ENCODE measurements at regions not wholly inside any gene's neighbourhood (a gene's known extent, or its start where the extent isn't known, plus 50 kb on each side); places are given as distances from the start of the nearest gene placed in this dataset.

DNA sequence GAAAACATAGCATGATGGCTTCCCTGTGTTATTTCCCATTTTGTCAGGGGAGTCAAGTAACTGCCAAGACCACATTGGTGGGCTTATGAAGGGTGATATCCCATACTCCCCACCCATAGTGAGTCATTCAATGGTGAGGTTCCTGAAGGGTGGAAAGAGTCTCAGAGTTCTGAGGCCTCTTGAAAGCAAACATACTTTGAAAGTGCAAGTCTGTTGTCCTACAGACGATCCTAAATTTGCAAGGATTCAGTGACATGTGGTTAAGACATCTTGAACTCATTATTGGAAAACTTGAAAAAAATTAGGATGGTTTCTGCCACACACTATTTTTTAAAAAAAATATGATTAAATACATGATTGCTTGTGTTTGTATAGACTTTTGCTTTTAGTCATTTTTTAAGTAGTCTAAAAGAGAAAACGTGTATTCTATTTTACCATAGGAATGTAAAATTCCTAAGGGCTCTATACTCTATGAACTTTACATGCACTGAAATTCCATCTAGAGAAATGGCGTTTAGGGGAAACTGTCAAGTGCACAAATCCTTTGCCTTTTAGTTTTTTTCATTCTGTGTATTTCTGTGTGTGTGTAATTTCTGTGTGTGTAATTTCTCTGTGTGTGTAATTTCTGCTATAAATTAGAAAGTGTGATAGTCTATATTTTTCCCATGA is 225.5 kb upstream of the ADAMTS5 start:
- WGBS (ENCODE audit: insufficient coverage, low coverage, missing lambda C conversion rate), result 2% methylated on average over 3 of the region's 3 CpGs
- Histone ChIP-seq H3K79me2 (ENCODE audit: control insufficient read depth, insufficient read depth, low read length) (no peaks in the 10 kb centered on the region), H3K4me2 (ENCODE audit: insufficient read depth, low read length) (no peak overlapping the region), H3K27me3 (ENCODE audit: control insufficient read depth in 2 of 2, insufficient read depth in 2 of 2, low read length in 2 of 2) (no peaks in the 10 kb centered on the region), H3K9me1 (ENCODE audit: control insufficient read depth, insufficient read depth, low read length) (no peaks in the 10 kb centered on the region), H3K9me3 (replicated peaks; ENCODE audit: control insufficient read depth, insufficient read depth, low read depth, low read length) (peaks cover 2% of the 10 kb centered on the region; the same call in 1 of the 2 replicates), H3K4me3 (no peak overlapping the region), H4K20me1 (replicated peaks; ENCODE audit: control insufficient read depth, insufficient read depth, low read length) (no peaks in the 10 kb centered on the region), H3K9ac (ENCODE audit: insufficient read depth in 1 of 2, low read depth in 2 of 2, low read length in 2 of 2) (no peak overlapping the region), H2AFZ (ENCODE audit: low read depth, low read length) (no peak overlapping the region), H3K36me3 (ENCODE audit: control insufficient read depth, insufficient read depth, low read length) (no peaks in the 10 kb centered on the region), H3K27ac (ENCODE audit: extremely low read depth, low read depth, low read length) (no peak overlapping the region), H3K4me1 (replicated peaks in 1 of 2; ENCODE audit: control insufficient read depth in 2 of 2, insufficient read depth in 2 of 2, low read length in 2 of 2) (no peaks in the 10 kb centered on the region)
- POLR2A ChIA-PET, result no interaction called here
- no TSS peak for BruUV-seq (replicated peaks)
- in situ Hi-C loops (cut with MboI), result no loop called here
- TF ChIP-seq, protein P1, sequence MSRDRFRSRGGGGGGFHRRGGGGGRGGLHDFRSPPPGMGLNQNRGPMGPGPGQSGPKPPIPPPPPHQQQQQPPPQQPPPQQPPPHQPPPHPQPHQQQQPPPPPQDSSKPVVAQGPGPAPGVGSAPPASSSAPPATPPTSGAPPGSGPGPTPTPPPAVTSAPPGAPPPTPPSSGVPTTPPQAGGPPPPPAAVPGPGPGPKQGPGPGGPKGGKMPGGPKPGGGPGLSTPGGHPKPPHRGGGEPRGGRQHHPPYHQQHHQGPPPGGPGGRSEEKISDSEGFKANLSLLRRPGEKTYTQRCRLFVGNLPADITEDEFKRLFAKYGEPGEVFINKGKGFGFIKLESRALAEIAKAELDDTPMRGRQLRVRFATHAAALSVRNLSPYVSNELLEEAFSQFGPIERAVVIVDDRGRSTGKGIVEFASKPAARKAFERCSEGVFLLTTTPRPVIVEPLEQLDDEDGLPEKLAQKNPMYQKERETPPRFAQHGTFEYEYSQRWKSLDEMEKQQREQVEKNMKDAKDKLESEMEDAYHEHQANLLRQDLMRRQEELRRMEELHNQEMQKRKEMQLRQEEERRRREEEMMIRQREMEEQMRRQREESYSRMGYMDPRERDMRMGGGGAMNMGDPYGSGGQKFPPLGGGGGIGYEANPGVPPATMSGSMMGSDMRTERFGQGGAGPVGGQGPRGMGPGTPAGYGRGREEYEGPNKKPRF (IDR thresholded peaks at IDR 0.05; ENCODE audit: low read depth, low read length), result no peak
- TF ChIP-seq, protein P2, sequence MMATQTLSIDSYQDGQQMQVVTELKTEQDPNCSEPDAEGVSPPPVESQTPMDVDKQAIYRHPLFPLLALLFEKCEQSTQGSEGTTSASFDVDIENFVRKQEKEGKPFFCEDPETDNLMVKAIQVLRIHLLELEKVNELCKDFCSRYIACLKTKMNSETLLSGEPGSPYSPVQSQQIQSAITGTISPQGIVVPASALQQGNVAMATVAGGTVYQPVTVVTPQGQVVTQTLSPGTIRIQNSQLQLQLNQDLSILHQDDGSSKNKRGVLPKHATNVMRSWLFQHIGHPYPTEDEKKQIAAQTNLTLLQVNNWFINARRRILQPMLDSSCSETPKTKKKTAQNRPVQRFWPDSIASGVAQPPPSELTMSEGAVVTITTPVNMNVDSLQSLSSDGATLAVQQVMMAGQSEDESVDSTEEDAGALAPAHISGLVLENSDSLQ (IDR thresholded peaks at IDR 0.05), result no peak
- TF ChIP-seq HLTF (IDR thresholded peaks at IDR 0.05) (no peak), ZNF133 (CRISPR knock-in tag; IDR thresholded peaks at IDR 0.05) (no peak), ZKSCAN8 (CRISPR knock-in tag; IDR thresholded peaks at IDR 0.05) (no peak), FOXJ3 (CRISPR knock-in tag; IDR thresholded peaks at IDR 0.05) (no peak)
- TF ChIP-seq, protein P3, sequence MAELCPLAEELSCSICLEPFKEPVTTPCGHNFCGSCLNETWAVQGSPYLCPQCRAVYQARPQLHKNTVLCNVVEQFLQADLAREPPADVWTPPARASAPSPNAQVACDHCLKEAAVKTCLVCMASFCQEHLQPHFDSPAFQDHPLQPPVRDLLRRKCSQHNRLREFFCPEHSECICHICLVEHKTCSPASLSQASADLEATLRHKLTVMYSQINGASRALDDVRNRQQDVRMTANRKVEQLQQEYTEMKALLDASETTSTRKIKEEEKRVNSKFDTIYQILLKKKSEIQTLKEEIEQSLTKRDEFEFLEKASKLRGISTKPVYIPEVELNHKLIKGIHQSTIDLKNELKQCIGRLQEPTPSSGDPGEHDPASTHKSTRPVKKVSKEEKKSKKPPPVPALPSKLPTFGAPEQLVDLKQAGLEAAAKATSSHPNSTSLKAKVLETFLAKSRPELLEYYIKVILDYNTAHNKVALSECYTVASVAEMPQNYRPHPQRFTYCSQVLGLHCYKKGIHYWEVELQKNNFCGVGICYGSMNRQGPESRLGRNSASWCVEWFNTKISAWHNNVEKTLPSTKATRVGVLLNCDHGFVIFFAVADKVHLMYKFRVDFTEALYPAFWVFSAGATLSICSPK (IDR thresholded peaks at IDR 0.05; ENCODE audit: borderline replicate concordance), result no peak
- CTCF ChIA-PET (ENCODE audit: low intra/inter-chr PET ratio), result no interaction called here
- ATAC-seq, result no peak
- intact Hi-C loops (cut with micrococcal nuclease), result no loop called here
- DNase-seq (ENCODE audit: extremely low read depth in 1 of 4, low spot score in 3 of 4), result no peak
- FAIRE-seq, result no peak
